HS-5 (cell line): ENCODE measurements at regions not wholly inside any gene's neighbourhood (a gene's known extent, or its start where the extent isn't known, plus 50 kb on each side); places are given as distances from the start of the nearest gene placed in this dataset.
A peak's percentile ranks its signal among the peaks of the same experiment; 100 is the strongest.
"Not testable (repeated sequence)": the region's sequence is repeated elsewhere in the genome, so short reads cannot be mapped to it uniquely, and the experiment has no call there.

Experiments
- DNase-seq: peaks from one replicate; pipeline ENCODE4 v3.0.0-alpha.2; 2012; ENCODE audit warnings: low read depth

DNA sequence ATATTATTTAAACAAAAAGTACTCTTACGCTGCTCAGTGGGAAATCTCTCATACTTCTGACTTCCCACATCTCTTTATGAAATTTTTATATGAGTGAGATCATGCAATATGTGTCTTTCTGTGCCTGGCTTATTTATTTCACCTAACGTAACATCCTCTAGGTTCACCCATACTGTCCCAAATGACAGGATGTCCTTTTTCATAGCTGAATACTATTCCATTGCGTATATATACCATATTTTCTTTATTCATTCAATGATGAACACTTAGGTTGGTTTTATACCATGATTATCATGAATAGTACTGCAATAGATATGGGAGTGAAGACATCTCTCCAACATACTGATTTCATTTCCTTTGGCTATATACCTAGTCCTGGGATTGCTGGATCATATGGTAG, 57.8 kb upstream of the TPP2 start:
- no peak for DNase-seq

GRCh38 chr13:102536695-102537485, 59.9 kb upstream of the TPP2 start:
- no peak for DNase-seq

GRCh38 chr13:102536196-102536595, 60.6 kb upstream of the TPP2 start:
- DNase-seq = no peak

GRCh38 chr13:102530751-102531150, 66.0 kb upstream of the TPP2 start:
- DNase-seq = no peak

DNA sequence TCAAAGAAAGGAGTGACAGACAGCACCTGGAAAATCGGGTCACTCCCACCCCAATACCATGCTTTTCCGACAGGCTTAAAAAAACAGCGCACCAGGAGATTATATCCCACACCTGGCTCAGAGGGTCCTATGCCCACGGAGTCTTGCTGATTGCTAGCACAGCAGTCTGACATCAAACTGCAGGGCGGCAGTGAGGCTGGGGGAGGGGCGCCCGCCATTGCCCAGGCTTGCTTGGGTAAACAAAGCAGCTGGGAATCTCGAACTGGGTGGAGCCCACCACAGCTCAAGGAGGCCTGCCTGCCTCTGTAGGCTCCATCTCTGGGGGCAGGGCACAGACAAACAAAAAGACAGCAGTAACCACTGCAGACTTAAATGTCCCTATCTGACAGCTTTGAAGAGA, 74.5 kb upstream of the TPP2 start:
- not testable (repeated sequence) for DNase-seq

DNA sequence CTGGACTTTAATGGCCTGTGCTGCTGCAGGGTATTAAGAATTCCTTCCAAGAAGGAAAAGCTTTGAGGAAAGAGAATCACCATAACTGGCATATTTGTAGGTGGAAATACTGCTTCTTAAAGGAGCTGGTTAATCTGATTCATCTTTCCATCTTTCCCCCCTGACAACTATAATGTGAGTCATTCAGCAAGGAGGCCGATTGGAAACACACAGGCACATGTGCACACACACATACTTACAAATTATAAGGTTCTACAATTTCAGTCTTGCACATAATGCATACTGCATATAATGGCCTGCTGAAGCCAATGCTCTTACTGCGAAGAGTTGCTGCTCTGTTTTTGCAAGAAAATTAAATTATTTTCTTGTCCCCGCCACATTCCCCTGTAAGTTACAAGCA, 78.8 kb upstream of the TPP2 start:
- peak; percentile 3 for DNase-seq

DNA sequence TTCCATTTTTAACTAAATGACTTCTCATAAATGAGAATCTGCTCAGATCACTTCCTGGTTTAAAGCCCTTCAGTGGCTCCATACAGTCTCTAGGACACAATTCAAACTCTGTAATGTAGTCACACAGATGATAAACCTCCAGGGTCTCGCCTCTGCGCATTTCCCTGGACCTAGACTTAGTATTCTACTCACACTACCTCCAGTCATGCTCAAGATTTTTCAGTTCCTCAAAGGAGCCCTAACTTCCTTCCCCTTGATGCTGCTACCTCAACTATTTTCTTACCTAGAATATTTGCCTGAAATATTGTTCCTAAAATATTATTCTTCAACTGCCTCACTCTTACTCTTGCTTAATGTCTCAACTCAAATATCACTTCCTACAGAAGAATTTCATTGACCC, 86.7 kb upstream of the TPP2 start:
- no peak for DNase-seq

DNA sequence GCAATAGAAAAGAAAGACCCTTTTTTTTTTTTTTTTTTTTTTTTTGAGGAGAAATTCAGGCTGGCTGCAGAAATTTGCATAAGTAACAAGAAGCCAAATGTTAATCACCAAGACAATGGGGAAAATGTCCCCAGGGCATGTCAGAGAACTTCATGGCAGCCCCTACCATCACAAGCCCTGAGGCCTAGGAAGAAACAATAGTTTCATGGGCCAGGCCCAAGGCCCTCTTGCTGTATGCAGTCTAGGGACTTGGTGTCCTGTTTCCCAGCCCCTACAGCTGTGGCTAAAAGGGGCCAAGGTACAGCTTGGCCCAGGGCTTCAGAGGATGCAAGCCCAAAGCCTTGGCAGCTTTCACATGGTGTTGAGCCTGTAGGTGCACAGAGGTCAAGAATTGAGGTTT, 88.4 kb upstream of the TPP2 start:
- DNase-seq = no peak

- no peak for DNase-seq
Observed at GRCh38 chr13:102504002-102504401, 92.8 kb upstream of the TPP2 start.

GRCh38 chr13:102495663-102496062, 93.8 kb upstream of the FGF14 start:
- DNase-seq = no peak

- no peak for DNase-seq
Observed at GRCh38 chr13:102487330-102487729, 85.5 kb upstream of the FGF14 start.

DNA sequence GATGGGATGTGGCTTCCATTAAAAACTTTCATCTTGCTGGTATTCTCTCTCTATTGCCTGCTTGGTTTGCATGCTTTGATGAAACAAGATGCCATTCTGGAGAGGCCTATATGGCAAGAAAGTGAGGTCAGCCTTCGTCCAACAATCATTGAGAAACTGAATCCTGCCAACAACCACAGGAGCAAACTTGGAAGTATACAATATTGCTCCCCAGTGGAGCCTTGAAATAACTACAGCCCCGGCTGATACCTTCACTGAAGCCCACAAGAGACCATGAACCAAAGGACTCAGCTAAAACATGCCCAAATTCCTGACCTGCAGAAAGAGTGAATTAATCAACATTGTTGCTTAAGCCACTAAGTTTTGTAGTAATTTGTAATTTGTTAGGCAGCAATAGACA, 82.5 kb upstream of the FGF14 start:
- no peak for DNase-seq

DNA sequence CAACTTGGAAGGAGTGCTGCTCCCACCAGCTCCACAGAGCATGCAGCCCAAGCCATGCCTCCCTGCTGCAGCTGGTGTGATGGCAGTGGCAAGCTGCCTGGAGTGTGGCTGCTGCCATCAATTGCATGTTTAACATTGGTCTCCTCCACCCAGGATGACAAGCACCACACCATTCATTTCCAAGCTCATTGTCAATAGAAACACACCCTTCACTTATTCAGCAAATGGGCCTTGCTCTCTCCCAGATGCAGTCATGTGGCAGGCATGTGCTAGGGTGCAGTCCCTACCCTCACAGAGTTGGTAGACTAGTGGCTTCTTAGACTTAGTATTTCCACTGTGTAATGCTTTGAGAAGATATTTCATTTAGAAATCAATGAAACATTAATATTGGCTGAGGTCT, 70.8 kb upstream of the FGF14 start:
- no peak for DNase-seq

- DNase-seq = no peak
Observed at GRCh38 chr13:102470283-102470917, 68.6 kb upstream of the FGF14 start.

DNA sequence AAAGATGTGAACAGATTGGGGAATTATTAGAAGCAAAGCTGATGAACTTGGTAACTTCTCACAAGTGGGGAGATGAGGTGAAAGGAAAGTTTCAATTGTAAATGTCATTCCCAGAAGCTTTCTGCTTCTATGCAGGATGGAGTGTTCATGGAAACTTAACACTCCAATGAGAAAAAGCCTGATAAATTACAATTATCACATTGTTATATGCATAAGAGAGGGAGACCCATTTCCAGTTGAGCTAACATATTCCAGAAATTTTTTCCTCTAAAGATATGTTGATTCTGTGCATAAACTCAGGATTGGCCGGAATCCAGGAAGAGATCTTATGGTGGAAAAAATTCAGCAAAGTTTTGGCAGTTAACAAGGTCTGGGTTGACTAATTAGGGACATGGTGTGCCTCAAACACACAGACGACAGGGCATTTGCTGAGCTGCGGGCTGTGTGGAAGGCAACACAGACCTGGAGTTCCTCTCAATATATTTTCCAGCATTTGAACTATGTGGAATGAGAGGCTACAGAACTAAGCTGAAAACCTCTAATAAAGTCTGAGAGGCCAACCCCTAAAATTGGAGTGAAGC, 64.9 kb upstream of the FGF14 start:
- DNase-seq = no peak

DNA sequence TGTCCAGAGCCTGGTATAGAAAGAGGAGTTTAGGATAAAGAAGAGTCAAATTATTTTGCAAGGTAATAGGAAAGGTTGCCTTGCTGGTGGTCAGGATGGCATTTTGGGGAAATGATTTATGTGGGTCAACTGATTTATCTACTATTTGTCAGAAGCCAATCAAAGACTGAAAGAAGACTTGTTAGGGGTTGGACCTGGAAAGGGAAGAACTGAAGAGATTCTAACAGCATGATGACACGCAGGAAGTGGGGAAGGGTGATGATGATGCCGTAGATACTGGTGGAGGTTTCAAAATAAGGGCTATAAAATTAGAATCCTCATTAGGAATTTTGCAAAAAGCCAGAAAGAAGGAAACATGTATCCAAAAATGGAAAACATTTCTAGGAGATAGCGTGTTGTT, 60.7 kb upstream of the FGF14 start:
- DNase-seq = no peak

DNA sequence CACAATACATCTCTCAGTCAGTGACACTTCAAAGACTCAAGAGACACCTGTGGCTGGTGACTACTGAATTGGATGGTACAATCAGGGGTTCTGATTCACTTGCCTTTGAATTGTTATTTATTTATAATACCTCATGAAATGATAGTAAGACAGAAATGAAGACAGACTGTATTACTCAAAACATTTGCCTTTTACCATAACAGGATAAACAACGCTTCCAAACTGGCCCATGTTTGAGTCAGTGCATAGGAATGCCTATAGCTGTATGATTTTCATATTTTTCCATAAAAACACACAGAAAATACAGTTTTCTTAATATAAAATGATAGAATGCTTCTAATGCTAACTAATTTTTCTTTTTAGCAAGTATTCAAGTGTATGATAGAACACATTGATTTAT, 59.5 kb upstream of the FGF14 start:
- no peak for DNase-seq

GRCh38 chr13:102460806-102461205, 59.0 kb upstream of the FGF14 start:
- no peak for DNase-seq

- no peak for DNase-seq
Observed at GRCh38 chr13:102452836-102453235, 51.0 kb upstream of the FGF14 start.
